HG03196 (cell line): ENCODE measurements at regions not wholly inside any gene's neighbourhood (a gene's known extent, or its start where the extent isn't known, plus 50 kb on each side); places are given as distances from the start of the nearest gene placed in this dataset.
"Not testable (repeated sequence)": the region's sequence is repeated elsewhere in the genome, so short reads cannot be mapped to it uniquely, and the experiment has no call there.

Source experiments
- ATAC-seq: cut with Tn5 transposase; IDR thresholded peaks from one replicate; pipeline ENCODE4 v1.9.1; 2021; ENCODE audit not compliant: unreplicated experiment

- no peak for ATAC-seq
These were observed 201.1 kb downstream of the PTH2R start for GRCh38 chr2:208607694-208608093.

- no peak for ATAC-seq
These were observed 201.7 kb downstream of the PTH2R start for GRCh38 chr2:208608122-208608835.

GRCh38 chr2:208609166-208609804 lies 202.7 kb downstream of the PTH2R start:
- no peak for ATAC-seq

- not testable (repeated sequence) for ATAC-seq
These were observed 209.1 kb downstream of the PTH2R start for GRCh38 chr2:208615675-208616074.

- ATAC-seq = no peak
These were observed 211.6 kb downstream of the PTH2R start for GRCh38 chr2:208618220-208618619.

GRCh38 chr2:208619993-208620392 lies 213.4 kb downstream of the PTH2R start:
- ATAC-seq = no peak

GRCh38 chr2:208620487-208620978 lies 213.9 kb downstream of the PTH2R start:
- no peak for ATAC-seq

GRCh38 chr2:208627110-208627884 lies 220.7 kb downstream of the PTH2R start:
- no peak for ATAC-seq

- no peak for ATAC-seq
These were observed 221.3 kb downstream of the PTH2R start for GRCh38 chr2:208627916-208628315.

GRCh38 chr2:208638059-208638458 lies 231.5 kb downstream of the PTH2R start:
- ATAC-seq = peak; percentile 74

- ATAC-seq = no peak
These were observed 235.7 kb downstream of the PTH2R start for GRCh38 chr2:208642125-208642779.

GRCh38 chr2:208643145-208643544 lies 236.6 kb downstream of the PTH2R start:
- peak; percentile 46 for ATAC-seq

GRCh38 chr2:208645226-208645625 lies 238.6 kb downstream of the PTH2R start:
- ATAC-seq = no peak

- no peak for ATAC-seq
These were observed 241.8 kb downstream of the PTH2R start for GRCh38 chr2:208648368-208648767.

GRCh38 chr2:208653383-208653782 lies 246.8 kb downstream of the PTH2R start:
- ATAC-seq = no peak

GRCh38 chr2:208654056-208654455 lies 247.5 kb downstream of the PTH2R start:
- no peak for ATAC-seq

GRCh38 chr2:208657468-208657867 lies 250.9 kb downstream of the PTH2R start:
- ATAC-seq = no peak

GRCh38 chr2:208669394-208669793 lies 262.8 kb downstream of the PTH2R start:
- peak; percentile 51 for ATAC-seq

- ATAC-seq = no peak
These were observed 264.7 kb downstream of the PTH2R start for GRCh38 chr2:208671284-208671683.

GRCh38 chr2:208671886-208672680 lies 265.5 kb downstream of the PTH2R start:
- no peak for ATAC-seq
